ENCODE measurements at regions not wholly inside any gene's neighbourhood (a gene's known extent, or its start where the extent isn't known, plus 50 kb on each side); places are given as distances from the start of the nearest gene placed in this dataset.

- no peak overlapping the region for H3K4me3 ChIP-seq (ENCODE audit: low read length)
- no peaks in the 10 kb centered on the region for H3F3A ChIP-seq (ENCODE audit: insufficient read depth, low read length, poor library complexity, severe bottlenecking)
- no peaks in the 10 kb centered on the region for H3K9me3 ChIP-seq (ENCODE audit: low read length)
- no peaks in the 10 kb centered on the region for H3K79me2 ChIP-seq (replicated peaks; ENCODE audit: insufficient read depth, low read length)
- H2AFZ ChIP-seq (ENCODE audit: low read depth, low read length), result no peak overlapping the region
- TF ChIP-seq POLR2AphosphoS5 (IDR thresholded peaks at IDR 0.05), result no peak
- TF ChIP-seq RAD21 (conservative IDR thresholded peaks at IDR 0.05), result no peak
- no peak for TF ChIP-seq REST (IDR thresholded peaks at IDR 0.05; ENCODE audit: borderline replicate concordance)
- TF ChIP-seq SMC3 (conservative IDR thresholded peaks at IDR 0.05; ENCODE audit: poor library complexity), result no peak
- no peak for TF ChIP-seq TAF1 (IDR thresholded peaks at IDR 0.05; ENCODE audit: low read depth)
- TF ChIP-seq EZH2 (IDR thresholded peaks at IDR 0.05; ENCODE audit: borderline replicate concordance, insufficient read depth, low read length, poor library complexity, severe bottlenecking), result no peak
- TF ChIP-seq MXI1 (conservative IDR thresholded peaks at IDR 0.05; ENCODE audit: poor library complexity, severe bottlenecking), result no peak
- TF ChIP-seq EP300 (conservative IDR thresholded peaks at IDR 0.05; ENCODE audit: poor library complexity, severe bottlenecking), result no peak
- H3K9ac ChIP-seq (ENCODE audit: low read length), result no peak overlapping the region
- no peak overlapping the region for H3K4me2 ChIP-seq (ENCODE audit: low read length)
- no peak overlapping the region for H3K27ac ChIP-seq (ENCODE audit: low read length)
- no peaks in the 10 kb centered on the region for H3K27me3 ChIP-seq (ENCODE audit: insufficient read depth, low read depth, low read length)
- no peaks in the 10 kb centered on the region for H3K9me2 ChIP-seq (ENCODE audit: insufficient read depth, low read length)
- no peaks in the 10 kb centered on the region for H3K36me3 ChIP-seq (ENCODE audit: insufficient read depth, low read length)
- no peaks in the 10 kb centered on the region for H4K20me1 ChIP-seq (ENCODE audit: insufficient read depth)
Observed at GRCh38 chr9:126230692-126231091, 95.9 kb upstream of the MVB12B start.

GRCh38 chr9:126232461-126232860 is 94.2 kb upstream of the MVB12B start:
- Histone ChIP-seq H3F3A (ENCODE audit: insufficient read depth, low read length, poor library complexity, severe bottlenecking) (no peaks in the 10 kb centered on the region), H3K9ac (ENCODE audit: low read length) (no peak overlapping the region), H3K27me3 (ENCODE audit: insufficient read depth, low read depth, low read length) (no peaks in the 10 kb centered on the region), H3K4me3 (ENCODE audit: low read length) (no peak overlapping the region), H4K20me1 (ENCODE audit: insufficient read depth) (no peaks in the 10 kb centered on the region), H3K4me2 (ENCODE audit: low read length) (no peak overlapping the region), H3K9me2 (ENCODE audit: insufficient read depth, low read length) (no peaks in the 10 kb centered on the region), H2AFZ (ENCODE audit: low read depth, low read length) (no peak overlapping the region), H3K27ac (ENCODE audit: low read length) (no peak overlapping the region), H3K79me2 (replicated peaks; ENCODE audit: insufficient read depth, low read length) (no peaks in the 10 kb centered on the region), H3K36me3 (ENCODE audit: insufficient read depth, low read length) (no peaks in the 10 kb centered on the region), H3K9me3 (ENCODE audit: low read length) (no peaks in the 10 kb centered on the region)
- TF ChIP-seq RAD21 (conservative IDR thresholded peaks at IDR 0.05) (no peak), POLR2AphosphoS5 (IDR thresholded peaks at IDR 0.05) (no peak), REST (IDR thresholded peaks at IDR 0.05; ENCODE audit: borderline replicate concordance) (no peak), CTCF (IDR thresholded peaks at IDR 0.05; ENCODE audit: poor library complexity, severe bottlenecking) (no peak)
